HEK293T (cell line): ENCODE measurements at regions not wholly inside any gene's neighbourhood (a gene's known extent, or its start where the extent isn't known, plus 50 kb on each side); places are given as distances from the start of the nearest gene placed in this dataset.

Experiments
- ELF4 ChIP-seq: fragments of 450-650 bp; IDR thresholded peaks from 2 replicates; pipeline ENCODE4 v1.6.1; 2017; ENCODE audit warnings: antibody characterized with exemption
- HDGF ChIP-seq: fragments of 450-650 bp; IDR thresholded peaks from 2 replicates; pipeline ENCODE4 v1.6.1; 2017; ENCODE audit warnings: antibody characterized with exemption, borderline replicate concordance
- LEF1 ChIP-seq: fragments of 450-650 bp; IDR thresholded peaks from 2 replicates; pipeline ENCODE4 v1.6.1; 2017; ENCODE audit warnings: mild to moderate bottlenecking, borderline replicate concordance
- SP1 ChIP-seq: fragments of 450-650 bp; IDR thresholded peaks from 2 replicates; pipeline ENCODE4 v1.6.1; 2017
- SUZ12 ChIP-seq: fragments of 450-650 bp; IDR thresholded peaks from 2 replicates; pipeline ENCODE4 v1.6.1; 2016; ENCODE audit warnings: mild to moderate bottlenecking
- TARDBP ChIP-seq: fragments of 450-650 bp; IDR thresholded peaks from 2 replicates; pipeline ENCODE4 v1.6.1; 2016

- no peak for TF ChIP-seq SUZ12
- TF ChIP-seq SP1: no peak
- TF ChIP-seq TARDBP: no peak
- TF ChIP-seq HDGF: no peak
- TF ChIP-seq LEF1: no peak
- TF ChIP-seq ELF4: no peak
These were observed 188.5 kb downstream of the LIG4 start for GRCh38 chr13:108026680-108027410.
